HG03280 (cell line): ENCODE measurements at regions not wholly inside any gene's neighbourhood (a gene's known extent, or its start where the extent isn't known, plus 50 kb on each side); places are given as distances from the start of the nearest gene placed in this dataset.
"Not testable (repeated sequence)": the region's sequence is repeated elsewhere in the genome, so short reads cannot be mapped to it uniquely, and the experiment has no call there.

Experiments used
- ATAC-seq: cut with Tn5 transposase; IDR thresholded peaks from one replicate; pipeline ENCODE4 v1.9.1; 2021; ENCODE audit warnings: mild to moderate bottlenecking, moderate library complexity; ENCODE audit not compliant: unreplicated experiment

- no peak for ATAC-seq
Observed at GRCh38 chr7:79513261-79513660, 59.8 kb upstream of the MAGI2 start.

GRCh38 chr7:79512261-79512660 is 58.8 kb upstream of the MAGI2 start:
- no peak for ATAC-seq

GRCh38 chr7:79511056-79511455 is 57.6 kb upstream of the MAGI2 start:
- ATAC-seq, result not testable (repeated sequence)

DNA sequence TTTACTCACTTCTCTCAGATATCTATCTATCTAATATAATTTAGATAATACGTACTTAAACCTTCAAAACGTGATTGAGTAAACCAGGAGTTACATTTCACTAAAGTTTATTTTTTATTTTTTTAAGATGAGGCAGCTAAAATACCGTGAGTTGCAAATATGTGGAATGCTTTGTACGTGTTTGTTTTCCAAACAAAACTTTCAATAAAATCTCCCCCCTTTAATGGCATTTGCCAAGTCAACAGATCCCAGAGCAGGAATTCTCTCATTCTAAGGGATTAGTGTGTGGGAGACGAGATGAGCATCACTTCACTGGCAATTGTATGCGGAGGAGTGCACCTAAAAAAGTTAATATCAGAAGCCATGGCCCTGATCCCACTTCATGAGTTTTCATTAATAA is 53.7 kb upstream of the MAGI2 start:
- no peak for ATAC-seq

DNA sequence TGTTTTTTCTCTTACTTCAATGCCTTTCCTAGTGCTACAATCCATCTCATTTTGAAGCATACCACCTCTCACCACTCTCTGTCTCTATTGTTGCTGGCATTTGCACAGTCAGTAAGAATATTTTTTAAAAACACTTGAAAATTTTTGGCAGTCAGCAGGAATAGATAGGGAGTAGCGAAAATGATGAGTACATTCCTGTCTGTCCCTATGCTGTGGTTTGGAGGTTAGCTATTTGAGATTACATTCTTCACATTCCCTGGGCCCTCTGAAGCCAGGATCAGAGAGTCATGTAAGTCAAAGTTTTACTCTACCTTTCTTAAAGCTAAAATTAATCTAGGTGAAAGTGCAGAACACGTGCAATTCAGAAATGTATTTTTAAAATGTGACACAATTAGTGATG is 53.0 kb upstream of the MAGI2 start:
- no peak for ATAC-seq

DNA sequence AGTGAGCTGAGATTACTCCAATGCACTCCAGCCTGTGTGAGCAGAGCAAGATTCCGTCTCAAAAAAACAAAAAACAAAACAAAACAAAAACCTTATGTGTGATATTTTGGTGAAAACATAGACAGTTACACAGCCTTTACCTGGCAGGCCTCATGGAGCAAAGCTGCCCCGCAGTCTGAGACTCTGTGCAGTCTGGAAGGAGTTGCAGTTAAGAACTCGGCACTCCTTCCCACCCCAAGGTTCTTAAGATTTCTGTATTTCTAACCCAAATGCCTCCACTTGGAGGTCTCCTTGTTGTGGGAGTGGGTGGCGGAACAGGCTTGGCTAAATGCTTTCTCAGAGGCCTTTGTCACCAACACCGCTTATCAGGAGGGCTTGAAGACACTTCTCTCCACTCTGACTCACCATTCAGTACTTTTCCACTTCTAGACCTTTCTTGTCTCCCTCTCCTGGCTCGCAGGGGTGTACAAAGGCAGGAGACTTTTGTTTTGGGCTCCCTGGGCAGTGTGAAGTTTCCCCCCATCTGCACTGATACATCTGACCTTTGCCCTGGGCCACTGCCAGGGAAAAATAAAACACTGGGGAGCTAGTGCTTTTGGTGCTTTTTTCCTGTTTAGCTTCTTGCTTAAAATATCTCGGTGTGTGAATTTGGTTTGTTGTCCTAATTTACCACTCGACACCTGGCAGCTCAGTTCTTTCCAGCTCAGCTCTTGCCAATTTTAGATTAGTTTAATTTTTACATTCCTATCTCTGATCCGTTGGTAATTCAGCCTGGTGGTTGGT is 51.3 kb upstream of the MAGI2 start:
- no peak for ATAC-seq
